ENCODE measurements at regions not wholly inside any gene's neighbourhood (a gene's known extent, or its start where the extent isn't known, plus 50 kb on each side); places are given as distances from the start of the nearest gene placed in this dataset.

DNA sequence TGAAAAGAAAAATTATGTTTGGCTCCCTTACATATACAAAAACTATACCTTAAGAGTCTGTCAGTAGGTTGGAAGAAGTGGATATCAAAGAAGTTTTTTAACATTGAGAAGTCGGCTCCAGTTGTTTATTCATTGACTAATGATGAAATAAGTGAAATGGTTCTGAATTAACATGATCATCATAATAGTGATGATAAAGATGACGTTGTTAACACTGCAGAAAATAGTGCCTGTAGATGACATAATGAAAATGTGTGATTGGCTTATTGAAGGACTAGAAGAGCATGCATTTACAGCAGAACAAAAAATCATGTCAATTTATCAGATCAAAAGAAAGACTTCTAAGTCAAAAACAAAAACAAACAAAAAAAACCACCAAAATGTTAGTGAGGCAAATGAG, 1125.4 kb upstream of the NXPH2 start:
- no peak overlapping the region for H3K4me3 ChIP-seq
- TF ChIP-seq, protein P1, sequence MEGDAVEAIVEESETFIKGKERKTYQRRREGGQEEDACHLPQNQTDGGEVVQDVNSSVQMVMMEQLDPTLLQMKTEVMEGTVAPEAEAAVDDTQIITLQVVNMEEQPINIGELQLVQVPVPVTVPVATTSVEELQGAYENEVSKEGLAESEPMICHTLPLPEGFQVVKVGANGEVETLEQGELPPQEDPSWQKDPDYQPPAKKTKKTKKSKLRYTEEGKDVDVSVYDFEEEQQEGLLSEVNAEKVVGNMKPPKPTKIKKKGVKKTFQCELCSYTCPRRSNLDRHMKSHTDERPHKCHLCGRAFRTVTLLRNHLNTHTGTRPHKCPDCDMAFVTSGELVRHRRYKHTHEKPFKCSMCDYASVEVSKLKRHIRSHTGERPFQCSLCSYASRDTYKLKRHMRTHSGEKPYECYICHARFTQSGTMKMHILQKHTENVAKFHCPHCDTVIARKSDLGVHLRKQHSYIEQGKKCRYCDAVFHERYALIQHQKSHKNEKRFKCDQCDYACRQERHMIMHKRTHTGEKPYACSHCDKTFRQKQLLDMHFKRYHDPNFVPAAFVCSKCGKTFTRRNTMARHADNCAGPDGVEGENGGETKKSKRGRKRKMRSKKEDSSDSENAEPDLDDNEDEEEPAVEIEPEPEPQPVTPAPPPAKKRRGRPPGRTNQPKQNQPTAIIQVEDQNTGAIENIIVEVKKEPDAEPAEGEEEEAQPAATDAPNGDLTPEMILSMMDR (IDR thresholded peaks at IDR 0.05) = no peak
- TF ChIP-seq POLR2AphosphoS5 (IDR thresholded peaks at IDR 0.05) (no peak), EP300 (IDR thresholded peaks at IDR 0.05) (no peak)
- intact Hi-C loops (cut with DNase I; ENCODE audit: low total_unique reads) = no loop called here
- no peaks in the 10 kb centered on the region for H3K9me3 ChIP-seq
- 62 to 80% (median 69%) methylated on average over 2 of the region's 2 CpGs for WGBS, 5 donors
- H3K27me3 ChIP-seq = no peaks in the 10 kb centered on the region
- no peaks in the 10 kb centered on the region for H3K4me1 ChIP-seq
- H3K36me3 ChIP-seq = no peaks in the 10 kb centered on the region
- DNase-seq = no peak
- H3K27ac ChIP-seq = no peak overlapping the region

DNA sequence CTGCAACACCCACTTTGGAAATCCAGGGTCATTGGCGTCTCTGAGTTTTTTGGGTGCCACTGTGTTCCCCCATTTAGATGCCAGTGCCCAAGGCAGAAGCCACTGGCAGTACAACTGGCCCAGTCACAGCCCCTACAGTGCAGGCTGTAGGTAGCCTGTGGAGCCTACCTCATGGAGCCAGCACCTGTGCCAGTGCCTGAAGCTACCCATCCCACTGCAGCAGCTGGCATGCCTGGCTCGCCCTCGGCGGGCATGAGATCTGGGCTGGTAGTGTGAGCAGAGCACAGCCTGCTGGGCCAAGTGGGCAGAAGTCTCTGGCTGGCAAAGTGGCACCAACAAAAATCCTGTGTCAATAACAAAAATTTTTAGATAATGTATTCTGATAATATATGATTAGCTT, 1111.4 kb upstream of the NXPH2 start:
- no peaks in the 10 kb centered on the region for H3K4me1 ChIP-seq
- H3K36me3 ChIP-seq = no peaks in the 10 kb centered on the region
- intact Hi-C loops (cut with DNase I; ENCODE audit: low total_unique reads) = no loop called here
- H3K27me3 ChIP-seq = no peaks in the 10 kb centered on the region
- peaks cover 0 to 11% (median 4%) of the 10 kb centered on the region in 4 donors for H3K9me3 ChIP-seq
- no peak for TF ChIP-seq EP300 (IDR thresholded peaks at IDR 0.05)
- TF ChIP-seq POLR2A (IDR thresholded peaks at IDR 0.05) = no peak
- TF ChIP-seq POLR2AphosphoS5 (IDR thresholded peaks at IDR 0.05) = no peak
- TF ChIP-seq, protein P1 (IDR thresholded peaks at IDR 0.05) = no peak
- no peak overlapping the region for H3K27ac ChIP-seq
- WGBS, 5 donors = 70 to 100% (median 81%) methylated on average over 3 to 4 of the region's 4 CpGs
- DNase-seq = no peak
- no peak overlapping the region for H3K4me3 ChIP-seq

DNA sequence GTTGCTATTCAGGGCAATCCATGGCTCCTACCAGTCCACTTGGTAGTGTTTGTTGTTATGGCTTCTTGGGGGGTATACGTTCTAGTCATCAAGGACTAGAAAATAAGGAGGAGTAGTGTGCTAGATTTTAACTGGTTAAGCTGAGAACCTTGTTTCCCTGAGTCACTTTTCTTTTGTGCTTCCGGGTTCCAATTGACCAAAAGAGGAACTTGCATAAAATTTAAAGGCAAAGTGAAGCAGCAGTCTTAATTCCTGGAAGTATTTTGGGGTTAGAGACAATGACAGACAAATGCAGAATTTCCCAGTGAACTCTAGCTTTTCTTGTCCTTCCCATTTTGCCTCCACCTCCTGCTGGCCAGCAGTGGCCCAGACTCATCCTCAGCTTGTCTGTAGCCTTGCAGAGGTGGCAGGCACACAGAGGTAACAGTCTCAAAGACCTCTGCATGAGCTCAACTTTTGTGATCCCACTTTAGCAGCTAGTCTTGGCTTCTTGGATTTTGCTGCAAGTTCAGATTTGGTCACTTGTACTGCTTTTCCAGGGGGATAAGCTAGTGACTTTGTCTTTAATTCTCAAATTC, 1105.8 kb upstream of the NXPH2 start:
- TF ChIP-seq EP300 (IDR thresholded peaks at IDR 0.05) (no peak), POLR2AphosphoS5 (IDR thresholded peaks at IDR 0.05) (no peak), POLR2A (IDR thresholded peaks at IDR 0.05) (no peak)
- TF ChIP-seq, protein P1 (IDR thresholded peaks at IDR 0.05) = no peak
- no peaks in the 10 kb centered on the region for H3K4me1 ChIP-seq
- no peak overlapping the region for H3K4me3 ChIP-seq
- intact Hi-C loops (cut with DNase I; ENCODE audit: low total_unique reads) = no loop called here
- no peak for DNase-seq
- H3K36me3 ChIP-seq = no peaks in the 10 kb centered on the region
- H3K27me3 ChIP-seq = no peaks in the 10 kb centered on the region
- H3K27ac ChIP-seq = no peak overlapping the region
- peaks cover 0 to 3% (median under 1%) of the 10 kb centered on the region in 4 donors for H3K9me3 ChIP-seq
- 58 to 79% (median 72%) methylated on average over 2 of the region's 2 CpGs for WGBS, 5 donors

DNA sequence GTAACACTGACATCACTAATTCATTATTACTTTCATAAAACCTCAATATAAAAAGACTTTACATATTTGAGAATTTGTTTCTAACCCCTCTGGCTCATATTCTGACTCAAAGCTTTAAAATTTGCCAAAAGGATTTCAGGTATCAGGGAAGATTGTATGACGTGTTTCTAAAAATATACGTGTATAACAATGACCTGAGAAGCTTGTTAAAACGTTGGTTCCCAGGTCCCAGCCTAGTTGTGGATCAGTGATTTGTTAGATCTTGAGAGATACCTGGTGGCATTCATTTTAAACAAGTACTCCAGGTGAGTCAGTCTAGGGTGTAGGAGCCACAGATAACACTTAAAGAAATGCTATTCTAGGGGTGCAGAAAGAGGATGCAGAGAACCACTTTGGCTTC, 1096.8 kb upstream of the NXPH2 start:
- H3K27ac ChIP-seq = no peak overlapping the region
- H3K4me1 ChIP-seq = no peaks in the 10 kb centered on the region
- DNase-seq = no peak
- no peaks in the 10 kb centered on the region for H3K9me3 ChIP-seq
- 64 to 72% (median 69%) methylated on average over 3 of the region's 3 CpGs for WGBS, 5 donors
- intact Hi-C loops (cut with DNase I; ENCODE audit: low total_unique reads) = no loop called here
- H3K4me3 ChIP-seq = no peak overlapping the region
- H3K36me3 ChIP-seq = no peaks in the 10 kb centered on the region
- TF ChIP-seq POLR2A (IDR thresholded peaks at IDR 0.05) (no peak), POLR2AphosphoS5 (IDR thresholded peaks at IDR 0.05) (no peak), EP300 (IDR thresholded peaks at IDR 0.05) (no peak)
- TF ChIP-seq, protein P1 (IDR thresholded peaks at IDR 0.05) = no peak
- no peaks in the 10 kb centered on the region for H3K27me3 ChIP-seq
